ENCODE measurements at regions not wholly inside any gene's neighbourhood (a gene's known extent, or its start where the extent isn't known, plus 50 kb on each side); places are given as distances from the start of the nearest gene placed in this dataset.

- TF ChIP-seq CTCF (conservative IDR thresholded peaks at IDR 0.05; ENCODE audit: low read depth, low read length) (no peak), RFX5 (IDR thresholded peaks at IDR 0.05; ENCODE audit: low read depth, low read length) (no peak), POLR2A (IDR thresholded peaks at IDR 0.05; ENCODE audit: low read depth, low read length) (no peak), FOS (IDR thresholded peaks at IDR 0.05; ENCODE audit: low read depth, low read length) (no peak), NFE2L2 (IDR thresholded peaks at IDR 0.05; ENCODE audit: low read depth, low read length) (no peak), CHD1 (IDR thresholded peaks at IDR 0.05; ENCODE audit: low read depth, low read length) (no peak), RAD21 (IDR thresholded peaks at IDR 0.05; ENCODE audit: low read length) (no peak), RCOR1 (IDR thresholded peaks at IDR 0.05; ENCODE audit: insufficient replicate concordance, low read length) (no peak), BHLHE40 (IDR thresholded peaks at IDR 0.05; ENCODE audit: low read depth, low read length) (no peak), MAFK (IDR thresholded peaks at IDR 0.05; ENCODE audit: low read depth, low read length) (no peak), CEBPB (IDR thresholded peaks at IDR 0.05; ENCODE audit: low read depth, low read length) (no peak)
These were observed 1625.6 kb upstream of the C9orf72 start for GRCh38 chr9:29198861-29199260.
